NCI-H2227 treated with DMSO at 0.1 percent for 48 hours (cell line): ENCODE measurements at regions not wholly inside any gene's neighbourhood (a gene's known extent, or its start where the extent isn't known, plus 50 kb on each side); places are given as distances from the start of the nearest gene placed in this dataset.
A peak's percentile ranks its signal among the peaks of the same experiment; 100 is the strongest.

Experiments
- DNase-seq: peaks from one replicate; lab custom pipeline; 2025; lab: John Stamatoyannopoulos, UW

DNA sequence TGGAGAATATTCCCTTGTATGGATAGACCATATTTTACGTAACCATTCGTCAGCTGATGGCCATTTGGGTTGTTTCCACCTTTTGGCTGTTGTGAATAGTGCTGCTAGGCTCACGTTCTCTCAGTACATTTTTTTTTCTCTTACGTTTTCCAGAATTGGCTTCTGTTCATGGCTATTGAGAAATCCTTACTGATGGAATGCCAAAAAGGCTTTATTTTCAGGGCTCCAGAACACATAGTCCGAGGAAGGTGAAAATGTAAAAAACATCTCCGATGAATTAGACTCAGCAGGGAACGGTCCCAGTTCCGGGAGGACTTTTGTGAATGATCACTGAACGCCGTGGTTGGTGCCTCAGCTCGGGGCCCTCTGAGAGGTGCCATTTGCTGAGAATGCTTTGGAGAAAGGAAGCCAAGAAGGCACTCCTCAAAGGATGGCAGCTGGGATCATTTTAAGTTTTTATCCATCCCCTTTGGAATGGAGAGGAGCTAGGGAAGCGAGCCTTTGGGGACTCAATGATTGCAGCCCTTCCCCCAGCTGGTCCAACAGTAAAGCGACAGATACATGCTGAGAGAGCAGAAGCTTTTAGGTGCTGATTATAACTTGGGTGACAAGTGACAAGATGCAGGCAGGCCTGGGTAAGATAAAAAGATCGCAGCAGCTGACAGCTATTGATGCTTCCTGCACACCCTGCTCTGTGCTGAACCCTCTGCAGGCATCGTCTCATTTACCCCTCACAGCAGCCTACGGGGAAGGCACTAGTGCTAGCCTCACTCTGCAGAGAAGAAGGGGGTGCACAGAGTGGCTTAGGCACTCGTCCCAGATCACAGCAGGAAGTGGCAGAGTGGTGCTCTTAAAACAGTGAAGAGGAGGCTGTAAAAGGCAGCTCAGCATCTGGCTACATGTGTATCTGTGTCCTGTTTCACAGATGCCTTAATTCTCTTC lies 133.4 kb upstream of the KCNG1 start:
- peak; percentile 23 for DNase-seq

DNA sequence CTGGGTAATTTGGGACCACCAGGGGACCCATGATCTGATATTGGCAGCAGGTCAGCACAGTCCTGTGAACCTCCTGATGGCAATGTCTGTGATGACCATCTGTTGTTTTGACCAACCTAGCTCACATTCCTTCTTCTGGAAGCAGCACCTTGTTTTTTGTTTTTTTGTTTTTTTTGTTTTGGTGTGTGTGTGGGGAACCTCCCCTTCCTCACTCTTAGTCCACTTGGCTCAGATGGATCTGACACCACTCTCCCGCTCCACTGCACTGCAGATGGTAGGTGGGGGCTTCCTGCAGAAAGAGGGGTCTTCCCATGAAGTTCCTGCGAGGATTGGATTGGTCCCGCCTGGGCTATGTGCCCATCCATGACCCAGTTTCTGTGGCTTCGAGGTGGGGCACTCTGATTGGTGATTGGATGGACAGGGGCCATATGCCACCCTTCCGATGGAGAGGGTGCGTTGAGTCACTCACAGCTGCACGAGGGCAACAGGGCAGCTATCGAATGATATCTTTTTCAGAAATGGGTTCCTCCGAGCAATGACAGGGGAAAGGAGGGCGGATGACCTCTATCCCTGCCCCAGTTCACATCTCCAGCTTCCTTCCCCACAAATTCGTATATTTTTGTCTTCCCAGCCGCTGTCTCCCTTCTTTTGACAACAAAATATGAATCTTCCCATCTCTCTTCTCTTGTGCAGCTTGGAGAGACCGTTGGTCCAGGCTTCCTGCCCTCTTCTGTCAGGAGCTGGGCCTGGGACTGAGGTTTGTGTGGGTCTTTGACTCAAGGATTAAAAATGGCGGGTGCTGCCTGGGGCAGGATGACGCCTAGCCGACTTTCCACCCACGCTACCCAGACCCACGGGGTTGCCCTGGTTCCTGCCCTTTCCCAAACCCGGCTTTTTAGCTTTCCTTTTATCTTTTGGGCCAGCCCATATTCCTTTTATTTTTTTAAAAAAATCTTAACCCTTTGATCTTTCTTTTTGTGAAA lies 132.1 kb upstream of the KCNG1 start:
- DNase-seq: no peak

DNA sequence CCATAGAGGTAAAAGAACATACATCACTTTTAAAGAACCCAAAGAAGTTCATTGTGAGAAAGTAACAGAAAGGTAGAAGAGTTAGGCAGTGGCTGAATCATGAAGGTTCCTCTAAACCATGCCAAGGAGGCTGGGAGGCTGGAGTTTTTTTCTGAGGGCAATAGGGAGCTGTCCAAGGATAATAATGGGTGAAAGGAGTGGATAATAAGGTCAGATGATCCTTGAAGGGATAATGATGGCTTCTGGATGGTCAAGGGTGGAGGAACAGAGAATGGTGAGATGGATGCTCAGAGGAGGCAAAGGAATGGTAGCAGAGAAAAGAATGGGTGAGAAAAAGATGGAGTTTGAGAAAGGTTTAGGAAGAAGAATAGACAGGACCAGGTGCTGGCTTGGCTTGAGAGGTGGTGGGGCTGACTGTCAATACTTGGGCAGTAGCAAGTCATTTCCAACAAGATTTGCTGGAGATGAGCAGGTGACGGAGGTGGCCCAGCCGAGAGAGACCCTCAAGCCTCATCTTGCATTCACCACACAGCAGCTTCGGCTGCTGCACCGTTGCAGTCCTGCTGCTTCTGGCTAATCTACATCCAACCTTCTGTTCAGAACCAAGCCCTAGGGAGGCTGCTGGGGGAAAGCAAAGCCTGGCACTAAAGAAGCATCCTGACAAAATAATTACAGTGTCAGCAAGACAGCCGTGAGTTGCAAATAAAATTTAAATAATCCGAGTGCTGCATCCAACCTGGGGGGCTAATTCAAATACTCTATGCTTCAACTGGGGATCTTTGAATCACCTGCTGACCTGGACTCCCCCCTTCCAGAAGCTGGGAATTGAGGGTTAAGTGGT lies 131.2 kb upstream of the KCNG1 start:
- no peak for DNase-seq

DNA sequence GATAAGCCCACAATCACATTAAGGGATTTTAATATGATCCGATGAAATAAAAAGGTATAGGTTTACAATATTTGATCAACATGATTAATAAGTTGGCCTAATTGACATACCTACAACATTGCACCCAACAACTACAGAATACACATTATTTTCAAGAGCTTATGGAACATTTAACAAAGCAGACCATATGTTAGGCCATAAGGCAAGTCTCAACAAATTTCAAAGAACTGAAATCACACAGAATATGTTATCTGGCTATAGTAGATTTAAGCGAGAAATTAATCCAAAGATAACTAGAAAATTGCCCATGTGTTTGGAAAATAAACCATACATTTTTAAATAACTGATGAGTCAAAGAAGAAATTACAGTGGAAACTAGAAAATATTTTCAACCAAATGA lies 126.0 kb upstream of the KCNG1 start:
- DNase-seq: no peak

DNA sequence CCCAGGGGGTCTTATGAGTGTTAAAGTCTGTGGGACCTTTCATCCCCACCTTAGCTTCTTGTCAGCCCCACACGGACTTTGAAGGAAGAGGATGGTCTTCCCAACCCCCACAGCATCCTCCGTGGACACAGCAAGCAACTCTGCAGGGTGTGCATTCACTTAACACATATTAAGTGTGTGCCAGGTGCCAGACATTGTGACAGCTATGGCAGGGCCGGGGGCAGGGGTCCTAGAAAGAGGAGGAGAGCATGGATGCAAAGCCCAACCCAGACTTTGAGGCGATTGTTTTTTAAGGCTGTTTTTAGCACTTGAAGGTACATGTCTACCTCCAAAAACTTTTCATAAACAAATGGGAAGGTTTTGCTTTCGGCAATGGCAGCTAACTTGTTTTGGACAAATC lies 121.6 kb upstream of the KCNG1 start:
- DNase-seq: no peak

DNA sequence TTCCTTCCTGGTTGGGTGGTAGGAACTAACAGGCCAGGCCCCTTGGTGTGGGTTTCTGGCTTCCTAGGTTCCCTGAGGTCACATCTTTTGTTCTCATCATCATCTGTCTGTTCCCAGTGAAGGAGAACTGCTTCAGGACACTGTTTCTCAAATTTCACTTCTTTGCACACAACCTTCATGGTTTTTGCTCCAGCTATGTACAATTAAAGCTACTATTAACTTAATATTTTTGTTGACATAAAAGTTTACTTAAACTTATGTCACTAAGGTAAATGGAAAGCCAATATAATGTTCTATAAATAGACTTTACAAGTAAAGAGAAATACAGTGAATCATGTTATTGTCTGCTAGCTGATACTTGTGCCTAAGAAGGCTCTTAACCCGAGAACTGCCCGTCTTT lies 120.7 kb upstream of the KCNG1 start:
- no peak for DNase-seq

DNA sequence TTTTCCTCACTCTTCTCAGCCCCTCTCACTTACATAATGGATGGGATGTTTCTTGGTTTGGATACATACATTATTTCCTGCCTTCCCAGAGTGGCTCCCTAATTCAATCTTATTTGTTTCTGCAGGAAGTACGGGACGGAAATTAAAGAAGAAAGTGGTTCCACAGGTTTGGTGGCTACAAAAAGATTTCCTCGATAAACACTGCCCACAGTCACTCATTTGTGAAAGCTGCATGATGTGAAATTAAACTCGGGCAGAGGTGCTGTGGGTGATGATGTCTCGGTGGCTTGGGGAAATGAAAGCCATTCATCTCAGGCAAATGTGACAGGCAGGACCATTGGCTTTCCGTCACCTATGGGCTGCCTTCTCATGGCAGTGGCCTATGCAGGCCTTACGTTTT lies 119.5 kb upstream of the KCNG1 start:
- DNase-seq: no peak

DNA sequence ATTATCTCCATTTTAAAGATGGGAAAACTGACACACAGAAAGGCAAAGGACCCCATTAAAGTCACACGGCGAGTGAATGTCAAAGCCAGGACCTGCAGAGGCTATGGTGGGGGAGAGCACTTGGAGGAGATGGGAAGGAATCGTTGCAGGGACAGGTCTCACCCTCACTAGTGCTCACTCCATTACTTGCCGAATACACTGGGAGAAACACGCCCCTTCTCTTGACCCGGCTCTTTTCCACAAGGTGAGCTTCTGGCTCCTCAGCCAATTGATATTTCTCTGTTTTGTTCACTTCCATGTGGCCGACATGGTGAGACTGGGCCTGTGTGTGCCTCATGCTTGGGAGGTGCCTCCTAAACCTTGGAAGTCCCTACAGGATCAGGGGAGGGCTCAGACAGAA lies 117.8 kb upstream of the KCNG1 start:
- DNase-seq: no peak

DNA sequence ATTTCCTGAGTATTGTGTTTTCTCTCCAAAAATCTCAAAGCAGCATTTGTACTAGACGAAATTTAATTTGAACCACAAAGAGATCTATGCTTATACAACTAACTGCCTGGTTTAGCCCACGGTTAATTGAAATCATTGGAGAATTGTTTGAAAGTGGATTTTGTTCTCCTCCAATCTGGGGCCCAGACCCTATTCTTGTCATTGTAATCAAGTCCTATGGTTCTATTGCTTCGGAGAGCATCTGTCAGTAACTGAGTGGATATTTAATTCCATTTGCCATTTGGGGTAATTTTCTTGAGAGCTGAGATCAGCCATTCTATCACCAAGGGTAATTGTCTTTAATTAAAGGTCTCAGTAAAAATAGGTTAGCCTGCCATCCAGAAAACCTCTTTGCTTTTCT lies 117.0 kb upstream of the KCNG1 start:
- peak; percentile 12 for DNase-seq

DNA sequence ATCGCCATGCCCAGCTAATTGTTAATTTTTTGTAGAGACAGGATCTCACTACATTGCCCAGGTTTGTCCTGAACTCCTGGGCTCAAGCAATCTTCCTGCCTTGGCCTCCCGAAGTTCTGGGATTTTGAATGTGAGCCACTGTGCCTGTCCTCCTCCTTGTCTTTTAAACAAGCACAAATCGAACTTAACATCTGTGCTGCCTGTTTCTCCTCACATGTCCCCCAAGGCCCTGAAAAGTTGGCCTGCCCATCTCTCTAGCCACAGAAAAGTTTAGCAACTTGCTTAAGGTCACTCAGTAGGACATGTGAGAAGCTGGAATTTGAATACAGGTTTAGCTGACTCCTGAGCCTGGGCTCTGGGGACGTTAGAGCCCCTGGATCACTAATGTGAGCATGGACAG lies 115.7 kb upstream of the KCNG1 start:
- no peak for DNase-seq

DNA sequence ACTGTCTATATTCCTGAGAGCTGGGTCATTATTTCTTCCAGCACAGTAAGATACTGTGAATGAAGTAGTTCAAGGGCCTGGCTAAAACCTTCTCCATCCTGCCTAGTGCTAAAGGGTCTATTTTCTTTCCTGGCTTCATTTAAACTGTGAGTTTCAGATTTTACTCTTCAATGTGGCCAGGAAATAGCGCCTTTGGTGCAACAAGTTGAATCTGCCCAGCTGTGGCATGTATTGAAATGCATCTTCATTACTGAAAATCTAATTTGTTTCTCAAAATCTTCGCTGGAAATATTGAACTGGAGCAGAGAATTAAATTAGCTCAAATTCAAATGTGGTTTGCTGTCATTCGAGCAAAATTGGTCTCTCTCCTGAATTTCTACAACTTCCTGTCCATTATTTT lies 114.6 kb upstream of the KCNG1 start:
- no peak for DNase-seq

DNA sequence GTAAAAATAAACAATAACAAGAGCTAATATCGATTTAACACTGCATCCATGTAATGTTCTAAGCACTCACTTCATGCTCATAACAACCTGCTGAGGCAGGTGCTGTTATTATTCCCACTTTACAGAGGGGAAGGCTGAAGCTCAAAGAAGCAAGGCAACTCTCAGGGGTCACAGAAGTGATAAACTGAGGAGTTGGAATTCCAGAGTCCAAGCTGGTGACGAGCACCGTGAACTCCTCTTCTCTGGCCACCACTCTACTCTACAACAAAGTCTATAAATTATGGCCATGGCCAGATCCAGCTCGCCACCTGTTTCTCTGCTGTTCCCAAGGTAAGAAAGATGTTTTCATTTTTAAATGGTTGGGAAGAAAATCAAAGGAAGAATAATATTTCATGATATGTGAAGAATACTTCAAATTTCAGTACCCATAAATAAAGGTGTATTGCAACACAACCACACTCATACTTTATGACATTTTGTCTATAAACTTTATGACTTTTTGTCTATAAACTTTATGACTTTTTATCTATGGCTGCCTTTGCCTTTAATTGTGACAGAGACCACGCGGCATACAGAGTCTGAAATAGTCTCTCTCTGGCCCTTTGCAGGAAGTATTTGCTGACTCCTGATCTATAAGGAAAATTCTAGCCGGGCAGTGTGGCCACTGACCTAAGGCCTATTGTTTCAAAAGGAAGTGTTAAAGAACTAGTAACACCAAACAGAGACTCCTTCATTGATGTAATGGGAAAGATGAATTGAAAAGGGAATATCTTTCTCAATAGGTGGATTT lies 113.2 kb upstream of the KCNG1 start:
- DNase-seq: no peak

DNA sequence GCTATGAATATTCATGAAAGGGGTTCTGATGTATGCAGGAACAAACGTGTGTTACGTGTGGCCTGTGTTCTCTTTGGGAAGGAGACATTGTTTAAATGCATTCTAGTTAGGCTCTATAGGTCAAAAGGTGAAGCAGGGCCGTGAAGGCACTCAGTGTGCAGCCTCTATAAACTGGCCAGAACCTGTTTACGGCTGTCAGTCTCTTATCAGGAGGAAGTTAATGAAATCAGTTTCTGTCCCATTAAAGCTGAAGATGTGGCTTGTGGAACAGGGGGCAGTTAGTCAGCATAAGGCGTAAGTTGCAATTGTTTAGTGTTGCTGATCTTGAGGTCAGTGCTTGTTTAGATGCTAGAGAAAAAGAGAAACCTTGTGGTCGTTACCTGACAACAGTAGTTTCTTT lies 111.5 kb upstream of the KCNG1 start:
- no peak for DNase-seq

DNA sequence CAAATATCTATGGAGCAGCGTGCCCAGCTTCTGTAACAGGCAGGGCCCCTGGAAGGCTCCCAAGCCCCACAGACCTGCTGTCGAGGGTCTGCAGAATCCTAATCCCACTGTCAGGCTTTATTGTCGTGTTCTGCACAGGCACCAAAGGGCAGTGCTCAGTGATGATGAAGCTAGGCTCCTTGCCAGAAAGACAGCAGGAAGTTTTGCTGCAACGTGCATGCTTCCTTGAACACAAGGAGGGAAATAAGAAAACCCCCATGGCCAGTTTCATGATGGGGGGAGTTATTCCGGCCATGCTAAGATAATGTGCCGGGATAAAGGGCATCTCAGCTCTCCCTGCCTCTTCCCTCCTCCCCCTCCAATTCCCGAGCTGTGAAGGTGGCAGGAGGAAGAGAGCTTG lies 109.4 kb upstream of the KCNG1 start:
- no peak for DNase-seq

DNA sequence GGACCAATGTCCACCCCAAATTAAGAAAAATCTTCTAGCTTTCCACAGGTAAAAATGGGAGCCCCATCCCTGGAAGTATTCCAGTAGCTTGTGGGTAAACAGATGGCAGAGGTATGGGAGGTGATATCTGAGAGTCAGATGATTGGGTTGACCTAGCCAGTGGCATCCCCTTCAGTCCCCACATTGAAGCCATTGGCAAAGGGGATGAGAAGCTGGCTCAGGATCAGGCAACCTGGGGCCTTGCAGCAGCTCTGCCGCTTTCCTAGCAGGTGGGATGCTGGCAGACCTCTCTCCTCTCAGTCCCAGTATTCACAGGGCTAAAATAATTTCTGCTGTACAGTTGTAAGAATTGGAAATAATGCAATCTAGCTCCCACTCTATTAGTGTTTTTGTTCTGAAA lies 108.9 kb upstream of the KCNG1 start:
- no peak for DNase-seq

DNA sequence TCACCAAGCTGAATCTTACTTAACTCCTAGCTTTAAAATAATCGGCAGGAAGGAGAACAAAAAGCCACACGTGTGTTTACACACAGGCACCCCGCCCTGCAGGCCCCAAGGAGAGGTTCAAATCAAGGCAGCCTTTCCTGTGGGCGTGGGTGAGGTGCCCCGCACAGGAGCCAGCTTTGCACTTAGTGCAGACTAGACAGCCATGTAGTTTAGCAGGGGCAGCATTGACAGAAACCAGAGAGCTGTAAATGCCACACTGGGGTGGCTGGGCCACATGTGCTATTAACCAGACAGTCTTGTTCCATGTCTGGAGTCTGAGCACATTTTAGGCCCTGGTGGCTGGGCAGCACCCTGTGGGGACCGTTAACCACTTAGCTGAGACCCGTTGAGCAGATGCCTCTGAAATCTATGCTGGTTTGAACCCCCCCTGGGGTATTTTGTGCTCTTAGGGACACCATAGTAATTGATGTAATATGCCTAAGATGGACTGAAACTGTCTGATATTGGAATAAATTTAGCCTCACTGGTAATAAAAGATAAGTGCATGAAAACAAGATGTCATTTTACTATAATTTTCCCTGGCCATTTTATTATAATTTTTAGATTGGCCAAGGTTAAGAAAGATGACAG lies 106.4 kb upstream of the KCNG1 start:
- DNase-seq: no peak

DNA sequence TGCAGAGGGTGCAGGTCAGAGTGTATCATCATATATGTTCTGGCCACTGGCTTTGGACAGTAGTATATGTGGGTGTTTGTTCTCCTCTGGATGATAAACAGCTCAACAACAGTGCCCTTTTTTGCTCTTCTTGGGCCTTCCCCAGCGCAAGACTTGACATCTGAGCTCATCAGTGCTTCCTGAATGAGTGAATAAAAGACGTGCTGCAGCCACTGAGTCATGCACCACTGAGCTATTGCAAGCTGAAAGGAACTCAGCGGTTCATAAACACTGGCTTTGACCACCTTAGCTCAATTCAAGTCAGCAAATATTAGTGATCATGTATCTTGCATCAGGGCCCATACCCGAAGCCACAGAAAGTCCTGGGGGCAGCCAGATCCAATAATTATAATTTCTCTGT lies 105.3 kb upstream of the KCNG1 start:
- DNase-seq: no peak

DNA sequence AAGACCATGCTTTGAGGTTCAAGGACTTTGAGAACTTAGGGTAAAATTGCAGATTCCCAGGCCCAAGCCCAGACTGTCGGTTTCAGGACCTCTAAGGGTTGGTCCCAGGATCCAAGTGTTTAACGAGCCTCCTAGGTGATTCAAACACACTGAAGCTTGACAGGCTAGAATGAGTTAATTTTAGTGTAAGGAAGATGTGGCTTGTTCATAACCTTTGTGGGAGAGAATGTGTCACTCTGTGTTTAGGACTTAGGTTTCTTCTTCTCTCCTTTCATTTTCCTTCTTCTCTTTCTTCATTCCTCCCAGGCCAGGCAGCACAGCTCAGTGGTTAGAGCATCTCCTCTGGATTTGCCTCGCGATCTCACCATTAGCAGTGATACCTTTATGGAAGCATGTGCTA lies 104.8 kb upstream of the KCNG1 start:
- no peak for DNase-seq

DNA sequence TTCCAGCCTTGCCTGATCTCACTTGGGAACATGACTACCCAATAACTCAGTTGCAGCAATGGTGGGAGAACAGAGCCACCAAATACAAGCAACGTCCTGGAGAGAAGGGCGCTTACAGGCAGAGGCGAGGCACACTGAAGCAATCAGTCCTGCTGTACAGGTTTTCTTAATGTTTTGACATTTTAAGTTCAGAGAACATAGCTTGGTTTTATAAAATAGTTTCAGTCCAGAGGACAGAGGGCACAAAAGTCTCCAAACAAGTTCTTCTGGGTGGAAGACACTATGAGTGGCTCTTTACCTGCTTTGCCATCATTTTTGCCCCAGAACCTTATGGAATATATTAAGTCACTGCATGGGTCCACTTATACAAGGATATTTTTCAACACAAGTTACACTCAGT lies 103.4 kb upstream of the KCNG1 start:
- no peak for DNase-seq

DNA sequence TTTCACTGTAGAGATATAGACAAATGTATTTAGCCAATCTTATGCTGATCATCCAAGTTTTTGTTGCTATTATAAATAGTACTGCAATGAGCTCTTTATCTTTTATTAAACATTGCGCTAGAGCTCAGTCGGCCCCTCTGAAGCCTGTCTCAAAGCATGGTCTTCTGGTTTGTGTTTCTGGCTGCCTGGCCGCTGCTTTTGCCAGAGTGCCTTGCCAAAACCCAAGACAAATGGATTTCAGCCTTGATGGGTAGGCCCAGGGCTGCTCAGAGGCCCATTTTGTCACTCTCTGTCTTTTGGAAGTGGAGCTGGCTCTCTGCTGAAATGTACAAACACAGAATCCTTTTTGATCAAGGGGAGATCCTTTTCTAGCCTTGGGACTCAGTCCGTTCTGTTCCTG lies 102.9 kb upstream of the KCNG1 start:
- DNase-seq: no peak

DNA sequence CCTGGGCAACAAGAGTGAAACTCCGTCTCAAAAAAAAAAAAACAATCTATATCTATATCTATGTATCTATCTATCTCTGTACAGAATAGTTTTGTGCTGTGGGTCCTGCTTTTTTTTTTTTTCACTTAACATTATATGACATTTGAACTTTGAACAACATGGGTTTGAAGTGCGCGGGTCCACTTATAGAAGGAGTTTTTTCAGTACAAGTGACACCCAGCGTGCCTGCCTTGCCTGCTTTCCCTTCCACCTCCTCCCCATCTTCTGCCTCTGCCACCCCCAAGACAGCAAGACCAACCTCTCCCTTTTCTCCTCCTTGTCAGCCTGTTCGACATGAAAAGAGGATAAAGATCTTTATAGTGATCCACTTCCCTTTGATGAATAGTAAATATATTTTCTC lies 102.2 kb upstream of the KCNG1 start:
- no peak for DNase-seq
